PC-3 (cell line): ENCODE measurements at regions not wholly inside any gene's neighbourhood (a gene's known extent, or its start where the extent isn't known, plus 50 kb on each side); places are given as distances from the start of the nearest gene placed in this dataset.

Experiments used
- EZH2 ChIP-seq: fragments of 300-600 bp; sonication (generic); IDR thresholded peaks from one replicate; pipeline ENCODE4 v1.6.1; 2017; ENCODE audit warnings: antibody characterized with exemption, mild to moderate bottlenecking, low read length; ENCODE audit not compliant: unreplicated experiment
- EZH2phosphoT487 ChIP-seq: fragments of 300-600 bp; sonication (generic); IDR thresholded peaks from 2 replicates; pipeline ENCODE4 v1.6.1; 2018; ENCODE audit warnings: mild to moderate bottlenecking, antibody characterized with exemption, low read length, borderline replicate concordance
- TF ChIP-seq, protein P1 (sequence below): fragments of 300-600 bp; sonication (generic); conservative IDR thresholded peaks from 2 replicates; pipeline ENCODE4 v1.5.1; 2017; ENCODE audit warnings: antibody characterized with exemption, low read depth, mild to moderate bottlenecking, low read length

DNA sequence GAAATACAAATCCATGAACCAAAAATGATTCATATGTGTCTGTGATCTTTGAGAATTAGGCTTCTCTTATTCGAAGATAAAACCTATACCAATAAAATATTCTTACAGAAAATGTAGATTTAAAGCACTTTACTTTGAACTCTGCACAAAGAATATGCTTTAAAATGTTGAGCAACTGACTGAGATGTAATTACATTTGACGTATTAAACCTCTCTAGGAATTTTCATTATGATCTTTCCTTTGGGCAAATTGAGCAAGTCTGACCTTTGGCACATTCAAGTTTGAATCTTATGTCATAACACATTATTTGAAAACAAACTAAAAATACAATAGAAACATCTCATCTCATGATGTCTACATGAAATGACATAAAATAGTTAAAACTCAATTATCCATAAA, 69.2 kb upstream of the AHR start:
- TF ChIP-seq, protein P1, sequence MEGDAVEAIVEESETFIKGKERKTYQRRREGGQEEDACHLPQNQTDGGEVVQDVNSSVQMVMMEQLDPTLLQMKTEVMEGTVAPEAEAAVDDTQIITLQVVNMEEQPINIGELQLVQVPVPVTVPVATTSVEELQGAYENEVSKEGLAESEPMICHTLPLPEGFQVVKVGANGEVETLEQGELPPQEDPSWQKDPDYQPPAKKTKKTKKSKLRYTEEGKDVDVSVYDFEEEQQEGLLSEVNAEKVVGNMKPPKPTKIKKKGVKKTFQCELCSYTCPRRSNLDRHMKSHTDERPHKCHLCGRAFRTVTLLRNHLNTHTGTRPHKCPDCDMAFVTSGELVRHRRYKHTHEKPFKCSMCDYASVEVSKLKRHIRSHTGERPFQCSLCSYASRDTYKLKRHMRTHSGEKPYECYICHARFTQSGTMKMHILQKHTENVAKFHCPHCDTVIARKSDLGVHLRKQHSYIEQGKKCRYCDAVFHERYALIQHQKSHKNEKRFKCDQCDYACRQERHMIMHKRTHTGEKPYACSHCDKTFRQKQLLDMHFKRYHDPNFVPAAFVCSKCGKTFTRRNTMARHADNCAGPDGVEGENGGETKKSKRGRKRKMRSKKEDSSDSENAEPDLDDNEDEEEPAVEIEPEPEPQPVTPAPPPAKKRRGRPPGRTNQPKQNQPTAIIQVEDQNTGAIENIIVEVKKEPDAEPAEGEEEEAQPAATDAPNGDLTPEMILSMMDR, result no peak
- TF ChIP-seq EZH2, result no peak
- TF ChIP-seq EZH2phosphoT487, result no peak
